Ectodermal cell (in vitro differentiated cells): ENCODE measurements at regions not wholly inside any gene's neighbourhood (a gene's known extent, or its start where the extent isn't known, plus 50 kb on each side); places are given as distances from the start of the nearest gene placed in this dataset.

Source experiments
- H3K27ac ChIP-seq: 2 replicates; pipeline ENCODE4 v1.7.0; 2013; ENCODE audit warnings: mild to moderate bottlenecking, low read depth, low read length; ENCODE audit not compliant: insufficient read depth, poor library complexity, severe bottlenecking
- H3K27me3 ChIP-seq: 2 replicates; pipeline ENCODE4 v1.7.0; 2013; ENCODE audit warnings: mild to moderate bottlenecking, low read length; ENCODE audit not compliant: insufficient read depth, control insufficient read depth, poor library complexity, severe bottlenecking
- H3K36me3 ChIP-seq: one replicate; pipeline ENCODE4 v1.7.0; 2013; ENCODE audit warnings: low read length; ENCODE audit not compliant: control insufficient read depth, insufficient read depth
- H3K4me1 ChIP-seq: one replicate; pipeline ENCODE4 v1.7.0; 2013; ENCODE audit warnings: low read length; ENCODE audit not compliant: control insufficient read depth, insufficient read depth
- H3K4me3 ChIP-seq: 2 replicates; pipeline ENCODE4 v1.7.0; 2013; ENCODE audit warnings: low read depth, low read length, control low read depth; ENCODE audit not compliant: insufficient read depth
- H3K9me3 ChIP-seq: 2 replicates; pipeline ENCODE4 v1.7.0; 2013; ENCODE audit warnings: mild to moderate bottlenecking, low read length, moderate library complexity; ENCODE audit not compliant: control insufficient read depth
- WGBS, 2 experiments: methylation state at CpG; one replicate each; pipeline ENCODE4 v1.1.7; 2013; ENCODE audit warnings: missing lambda C conversion rate in 2 of 2; 5-methylcytosine and 5-hydroxymethylcytosine counted together

GRCh38 chr1:234710936-234711724, 101.2 kb upstream of the IRF2BP2 start:
- 92 to 93% methylated on average over 7 of the region's 7 CpGs for WGBS, 2 experiments
- Histone ChIP-seq H3K27ac (no peak overlapping the region), H3K36me3 (no peaks in the 10 kb centered on the region), H3K4me3 (no peak overlapping the region), H3K4me1 (no peaks in the 10 kb centered on the region), H3K27me3 (no peaks in the 10 kb centered on the region), H3K9me3 (no peaks in the 10 kb centered on the region)

DNA sequence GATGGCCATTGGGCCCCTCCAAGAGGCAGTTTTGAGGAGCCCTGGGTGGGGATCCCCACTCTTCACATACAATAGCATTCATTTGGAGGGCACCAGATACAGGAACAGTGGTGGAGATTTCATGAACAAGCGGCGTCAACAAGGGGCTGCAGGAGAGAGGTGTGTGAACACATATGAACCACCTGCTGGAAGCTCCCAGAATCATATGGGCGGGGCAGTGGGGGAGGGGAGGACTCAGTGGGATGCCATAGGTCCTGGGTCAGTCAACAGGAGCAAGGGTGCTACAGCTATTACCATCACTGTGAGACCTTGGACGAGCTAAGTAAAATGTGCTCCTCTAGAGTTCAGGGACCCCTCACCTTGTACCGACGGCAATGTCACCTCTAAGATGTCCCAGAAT, 100.4 kb upstream of the IRF2BP2 start:
- H3K27ac ChIP-seq: no peak overlapping the region
- 98% methylated on average over 6 of the region's 6 CpGs for WGBS, 2 experiments
- no peaks in the 10 kb centered on the region for H3K9me3 ChIP-seq
- no peaks in the 10 kb centered on the region for H3K4me1 ChIP-seq
- no peaks in the 10 kb centered on the region for H3K27me3 ChIP-seq
- no peak overlapping the region for H3K4me3 ChIP-seq
- H3K36me3 ChIP-seq: no peaks in the 10 kb centered on the region

GRCh38 chr1:234709473-234710228, 99.7 kb upstream of the IRF2BP2 start:
- no peak overlapping the region for H3K4me3 ChIP-seq
- WGBS, 2 experiments: 93 to 95% methylated on average over 14 of the region's 14 CpGs
- H3K27ac ChIP-seq: no peak overlapping the region

GRCh38 chr1:234708700-234709395, 98.9 kb upstream of the IRF2BP2 start:
- 92 to 93% methylated on average over 9 of the region's 9 CpGs for WGBS, 2 experiments
- H3K27me3 ChIP-seq: no peaks in the 10 kb centered on the region
- no peak overlapping the region for H3K27ac ChIP-seq

More at GRCh38 chr1:234709473-234710228, 99.7 kb upstream of the IRF2BP2 start:
- H3K4me1 ChIP-seq: no peaks in the 10 kb centered on the region
- no peaks in the 10 kb centered on the region for H3K27me3 ChIP-seq
- no peaks in the 10 kb centered on the region for H3K9me3 ChIP-seq
- H3K36me3 ChIP-seq: no peaks in the 10 kb centered on the region

GRCh38 chr1:234707641-234708040, 97.7 kb upstream of the IRF2BP2 start:
- Histone ChIP-seq H3K4me3 (no peak overlapping the region), H3K9me3 (no peaks in the 10 kb centered on the region), H3K4me1 (no peaks in the 10 kb centered on the region), H3K27ac (no peak overlapping the region), H3K27me3 (no peaks in the 10 kb centered on the region), H3K36me3 (no peaks in the 10 kb centered on the region)
- WGBS, 2 experiments: 91 to 96% methylated on average over 1 of the region's 1 CpG

More at GRCh38 chr1:234708700-234709395, 98.9 kb upstream of the IRF2BP2 start:
- Histone ChIP-seq H3K4me1 (no peaks in the 10 kb centered on the region), H3K36me3 (no peaks in the 10 kb centered on the region), H3K4me3 (no peak overlapping the region), H3K9me3 (no peaks in the 10 kb centered on the region)

- 100% methylated on average over 1 of the region's 1 CpG; no CpG with 5 or more reads in 1 of the 2 experiments for WGBS, 2 experiments
- Histone ChIP-seq H3K4me1 (no peaks in the 10 kb centered on the region), H3K36me3 (no peaks in the 10 kb centered on the region), H3K27ac (no peak overlapping the region), H3K9me3 (no peaks in the 10 kb centered on the region), H3K4me3 (no peak overlapping the region), H3K27me3 (no peaks in the 10 kb centered on the region)
Measured at GRCh38 chr1:234706931-234707330, 97.0 kb upstream of the IRF2BP2 start.

GRCh38 chr1:234706199-234706598, 96.2 kb upstream of the IRF2BP2 start:
- Histone ChIP-seq H3K4me3 (no peak overlapping the region), H3K27me3 (no peaks in the 10 kb centered on the region), H3K36me3 (no peaks in the 10 kb centered on the region), H3K27ac (no peak overlapping the region), H3K9me3 (no peaks in the 10 kb centered on the region), H3K4me1 (no peaks in the 10 kb centered on the region)
- 90 to 92% methylated on average over 3 of the region's 3 CpGs for WGBS, 2 experiments

DNA sequence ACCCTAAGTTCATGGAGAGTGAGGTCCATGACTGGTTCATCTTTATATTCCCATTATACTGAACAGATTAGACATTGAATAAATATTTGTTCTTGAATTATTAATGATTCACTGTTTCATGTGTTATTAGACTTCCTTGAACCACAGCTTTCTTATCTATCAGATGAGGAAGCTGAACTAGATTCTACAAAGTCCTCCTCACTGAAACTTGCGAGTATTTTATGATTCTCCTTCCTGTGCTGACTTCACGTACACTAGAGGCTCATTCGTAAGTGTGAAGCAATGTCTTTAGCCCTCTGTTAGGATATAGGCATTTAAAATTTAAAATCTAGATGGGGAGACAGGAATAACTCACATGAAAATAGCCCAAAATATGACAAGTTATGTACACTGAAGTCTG, 95.6 kb upstream of the IRF2BP2 start:
- 95 to 100% methylated on average over 3 of the region's 3 CpGs for WGBS, 2 experiments
- no peaks in the 10 kb centered on the region for H3K36me3 ChIP-seq

GRCh38 chr1:234704106-234704887, 94.3 kb upstream of the IRF2BP2 start:
- 92 to 95% methylated on average over 14 of the region's 14 CpGs for WGBS, 2 experiments

More for the DNA sequence above, 95.6 kb upstream of the IRF2BP2 start:
- Histone ChIP-seq H3K9me3 (no peaks in the 10 kb centered on the region), H3K4me3 (no peak overlapping the region), H3K27ac (no peak overlapping the region), H3K4me1 (no peaks in the 10 kb centered on the region), H3K27me3 (no peaks in the 10 kb centered on the region)

More at GRCh38 chr1:234704106-234704887, 94.3 kb upstream of the IRF2BP2 start:
- H3K9me3 ChIP-seq: no peaks in the 10 kb centered on the region
- H3K36me3 ChIP-seq: no peaks in the 10 kb centered on the region
- no peaks in the 10 kb centered on the region for H3K4me1 ChIP-seq
- H3K27me3 ChIP-seq: no peaks in the 10 kb centered on the region
- no peak overlapping the region for H3K4me3 ChIP-seq
- H3K27ac ChIP-seq: no peak overlapping the region
